Fibroblast of the aortic adventitia (primary cell): ENCODE measurements at regions not wholly inside any gene's neighbourhood (a gene's known extent, or its start where the extent isn't known, plus 50 kb on each side); places are given as distances from the start of the nearest gene placed in this dataset.

Experiments used
- DNase-seq: peaks from one replicate; pipeline ENCODE4 v3.0.0-alpha.2; 2010; ENCODE audit warnings: low read depth
- H3K4me3 ChIP-seq: 2 replicates; pipeline ENCODE4 v1.5.1; 2011; ENCODE audit warnings: low read depth, mild to moderate bottlenecking, control low read depth, low read length, moderate library complexity
- TF ChIP-seq, protein P1 (sequence below): IDR thresholded peaks from 2 replicates; pipeline ENCODE4 v1.5.1; 2011; ENCODE audit warnings: mild to moderate bottlenecking, low read length, control low read depth, inconsistent platforms; ENCODE audit not compliant: insufficient read depth

DNA sequence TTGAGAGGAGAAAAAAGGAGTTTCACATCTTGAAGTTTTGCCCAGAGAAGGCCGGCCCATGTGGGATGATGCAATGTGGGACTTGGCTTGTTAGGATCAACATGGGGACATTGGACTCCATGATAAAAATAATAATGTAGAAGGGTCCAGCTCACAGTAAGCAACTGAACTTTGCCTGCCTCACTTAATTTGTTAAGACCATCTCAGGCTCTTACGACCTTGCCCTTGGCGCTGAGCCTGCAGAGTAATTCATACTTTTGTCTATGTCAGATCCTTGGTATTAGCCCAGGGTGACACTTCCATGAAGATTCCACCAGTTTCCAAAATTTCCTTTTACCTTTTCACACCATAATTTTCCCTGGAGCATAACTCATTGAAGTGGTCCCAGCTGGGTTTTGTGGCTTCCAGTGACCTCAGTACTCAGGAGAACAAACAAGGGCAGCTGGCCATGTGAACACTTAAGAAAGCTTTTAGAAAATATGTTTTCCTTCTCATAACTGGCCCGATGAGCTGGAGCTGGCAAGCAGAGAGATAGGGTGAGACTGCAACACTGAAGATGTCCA lies 315.4 kb upstream of the RASGRP1 start:
- no peak overlapping the region for H3K4me3 ChIP-seq
- TF ChIP-seq, protein P1, sequence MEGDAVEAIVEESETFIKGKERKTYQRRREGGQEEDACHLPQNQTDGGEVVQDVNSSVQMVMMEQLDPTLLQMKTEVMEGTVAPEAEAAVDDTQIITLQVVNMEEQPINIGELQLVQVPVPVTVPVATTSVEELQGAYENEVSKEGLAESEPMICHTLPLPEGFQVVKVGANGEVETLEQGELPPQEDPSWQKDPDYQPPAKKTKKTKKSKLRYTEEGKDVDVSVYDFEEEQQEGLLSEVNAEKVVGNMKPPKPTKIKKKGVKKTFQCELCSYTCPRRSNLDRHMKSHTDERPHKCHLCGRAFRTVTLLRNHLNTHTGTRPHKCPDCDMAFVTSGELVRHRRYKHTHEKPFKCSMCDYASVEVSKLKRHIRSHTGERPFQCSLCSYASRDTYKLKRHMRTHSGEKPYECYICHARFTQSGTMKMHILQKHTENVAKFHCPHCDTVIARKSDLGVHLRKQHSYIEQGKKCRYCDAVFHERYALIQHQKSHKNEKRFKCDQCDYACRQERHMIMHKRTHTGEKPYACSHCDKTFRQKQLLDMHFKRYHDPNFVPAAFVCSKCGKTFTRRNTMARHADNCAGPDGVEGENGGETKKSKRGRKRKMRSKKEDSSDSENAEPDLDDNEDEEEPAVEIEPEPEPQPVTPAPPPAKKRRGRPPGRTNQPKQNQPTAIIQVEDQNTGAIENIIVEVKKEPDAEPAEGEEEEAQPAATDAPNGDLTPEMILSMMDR = no peak
- DNase-seq = peak; percentile 63

- no peak overlapping the region for H3K4me3 ChIP-seq
- DNase-seq = no peak
- TF ChIP-seq, protein P1 = no peak
Observed at GRCh38 chr15:38882221-38882620, 317.6 kb upstream of the RASGRP1 start.

GRCh38 chr15:38883987-38884386 lies 319.4 kb upstream of the RASGRP1 start:
- TF ChIP-seq, protein P1 = no peak
- peak; percentile 63 for DNase-seq
- H3K4me3 ChIP-seq = no peak overlapping the region

DNA sequence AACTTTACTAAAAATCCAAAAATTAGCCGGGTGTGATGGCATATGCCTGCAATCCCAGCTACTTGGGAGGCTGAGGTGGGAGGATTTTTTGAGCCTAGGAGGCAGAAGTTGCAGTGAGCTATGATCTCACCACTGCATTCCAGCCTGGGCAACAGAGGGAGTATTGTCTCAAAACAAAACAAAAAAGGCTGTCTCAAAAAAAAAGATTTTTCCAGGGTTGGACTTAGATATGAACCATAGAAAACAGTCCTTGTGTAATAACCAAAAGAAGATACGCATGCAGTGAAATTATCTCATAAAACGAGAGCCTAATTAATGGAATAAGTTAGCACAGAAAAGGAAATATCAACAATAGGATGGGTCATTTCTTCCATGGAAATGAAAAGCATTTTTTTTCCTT lies 320.4 kb upstream of the RASGRP1 start:
- H3K4me3 ChIP-seq = no peak overlapping the region
- DNase-seq = peak; percentile 65
- TF ChIP-seq, protein P1 = no peak

GRCh38 chr15:38885471-38885952 lies 320.9 kb upstream of the RASGRP1 start:
- TF ChIP-seq, protein P1 = no peak
- peak; percentile 56 for DNase-seq
- no peak overlapping the region for H3K4me3 ChIP-seq

DNA sequence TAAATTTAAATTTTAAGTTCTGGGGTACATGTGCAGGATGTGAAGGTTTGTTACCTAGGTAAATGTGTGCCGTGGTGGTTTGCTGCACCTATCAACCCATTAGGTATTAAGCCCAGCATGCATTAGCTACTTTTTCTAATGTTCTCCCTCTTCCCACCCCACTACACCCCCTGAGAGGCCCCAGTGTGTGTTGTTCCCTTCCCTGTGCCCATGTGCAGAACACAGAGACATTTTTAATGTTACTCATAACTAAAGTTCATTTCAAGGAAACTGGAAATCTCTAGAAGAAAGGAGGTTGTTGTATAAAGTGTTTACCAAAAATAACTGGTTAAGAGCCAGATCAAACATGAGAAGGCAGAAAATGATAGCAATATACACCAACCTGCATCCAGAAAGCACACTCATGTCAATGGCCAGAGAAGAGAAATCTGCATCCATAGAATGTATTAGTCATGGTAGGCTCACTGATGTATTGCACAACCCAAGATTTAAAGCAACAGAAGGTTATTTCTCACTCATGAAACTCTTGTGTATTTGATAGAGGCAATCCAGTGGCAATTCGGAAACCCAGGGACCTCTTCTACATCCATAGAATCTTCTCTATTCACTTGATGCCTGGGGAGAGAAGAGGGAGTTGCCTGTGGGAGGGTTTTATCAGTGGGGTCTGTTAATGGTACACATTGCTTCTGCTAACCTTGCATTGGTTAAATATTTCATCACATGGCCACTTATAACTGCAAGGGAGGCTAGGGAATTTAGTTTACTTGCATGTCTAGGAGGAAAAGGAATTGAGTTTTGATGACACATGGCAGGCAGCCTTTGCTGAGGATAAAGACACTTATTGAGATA lies 321.9 kb upstream of the RASGRP1 start:
- TF ChIP-seq, protein P1 = no peak
- DNase-seq = peak; percentile 88
- peak overlapping the region; percentile 29 for H3K4me3 ChIP-seq
